GM18873 (cell line): ENCODE measurements at regions not wholly inside any gene's neighbourhood (a gene's known extent, or its start where the extent isn't known, plus 50 kb on each side); places are given as distances from the start of the nearest gene placed in this dataset.
"Not testable (repeated sequence)": the region's sequence is repeated elsewhere in the genome, so short reads cannot be mapped to it uniquely, and the experiment has no call there.

Experiments used
- ATAC-seq: cut with Tn5 transposase; IDR thresholded peaks from one replicate; pipeline ENCODE4 v1.9.1; 2021; ENCODE audit warnings: mild to moderate bottlenecking, moderate library complexity, moderate number of reproducible peaks; ENCODE audit not compliant: unreplicated experiment, low FRiP score

- no peak for ATAC-seq
These were observed 139.8 kb upstream of the UBE2E3 start for GRCh38 chr2:180840641-180841040.

GRCh38 chr2:180829836-180830235 is 150.6 kb upstream of the UBE2E3 start:
- no peak for ATAC-seq

GRCh38 chr2:180829261-180829660 is 151.1 kb upstream of the UBE2E3 start:
- no peak for ATAC-seq

- no peak for ATAC-seq
These were observed 151.6 kb upstream of the UBE2E3 start for GRCh38 chr2:180828756-180829155.

GRCh38 chr2:180823546-180824141 is 156.8 kb upstream of the UBE2E3 start:
- ATAC-seq = no peak

GRCh38 chr2:180819106-180819505 is 161.3 kb upstream of the UBE2E3 start:
- ATAC-seq = no peak

GRCh38 chr2:180818700-180819099 is 161.7 kb upstream of the UBE2E3 start:
- ATAC-seq = not testable (repeated sequence)

- no peak for ATAC-seq
These were observed 181.3 kb upstream of the UBE2E3 start for GRCh38 chr2:180799141-180799540.

- ATAC-seq = no peak
These were observed 189.5 kb upstream of the UBE2E3 start for GRCh38 chr2:180790891-180791290.

- no peak for ATAC-seq
These were observed 193.1 kb upstream of the UBE2E3 start for GRCh38 chr2:180787330-180787729.

GRCh38 chr2:180781276-180781675 is 199.1 kb upstream of the UBE2E3 start:
- no peak for ATAC-seq

- no peak for ATAC-seq
These were observed 202.1 kb upstream of the UBE2E3 start for GRCh38 chr2:180778291-180778690.

GRCh38 chr2:180776921-180777320 is 203.5 kb upstream of the UBE2E3 start:
- no peak for ATAC-seq

- no peak for ATAC-seq
These were observed 204.7 kb upstream of the UBE2E3 start for GRCh38 chr2:180775711-180776110.

- ATAC-seq = not testable (repeated sequence)
These were observed 215.1 kb upstream of the UBE2E3 start for GRCh38 chr2:180765316-180765715.

- ATAC-seq = no peak
These were observed 217.0 kb upstream of the UBE2E3 start for GRCh38 chr2:180763263-180763989.

- no peak for ATAC-seq
These were observed 219.2 kb upstream of the UBE2E3 start for GRCh38 chr2:180761224-180761623.

- no peak for ATAC-seq
These were observed 220.8 kb upstream of the UBE2E3 start for GRCh38 chr2:180759631-180760030.

GRCh38 chr2:180753809-180754761 is 226.3 kb upstream of the UBE2E3 start:
- ATAC-seq = no peak

- ATAC-seq = no peak
These were observed 229.0 kb upstream of the UBE2E3 start for GRCh38 chr2:180751306-180751920.

GRCh38 chr2:180747728-180748127 is 232.7 kb upstream of the UBE2E3 start:
- ATAC-seq = no peak
